ENCODE measurements at regions not wholly inside any gene's neighbourhood (a gene's known extent, or its start where the extent isn't known, plus 50 kb on each side); places are given as distances from the start of the nearest gene placed in this dataset.

DNA sequence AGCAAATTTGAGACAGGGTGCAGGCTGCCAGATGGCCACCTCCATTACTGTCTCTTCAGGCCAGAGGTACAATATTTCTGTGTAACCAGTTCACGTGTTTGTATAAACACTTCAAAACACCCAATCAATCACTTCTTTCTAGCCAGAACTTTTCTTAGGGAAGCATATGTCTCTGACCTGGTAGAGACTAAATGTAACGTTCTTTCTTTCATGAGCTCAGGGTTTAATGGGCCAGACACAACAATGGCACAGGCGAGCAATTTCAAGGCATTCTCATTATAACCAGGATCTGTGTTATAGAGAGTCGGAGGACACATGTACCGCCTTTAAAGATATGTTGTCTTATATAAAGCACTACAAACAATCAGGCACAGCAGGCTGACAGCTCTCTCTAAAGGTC is 1846.4 kb upstream of the PIK3C3 start:
- TF ChIP-seq POLR2A (IDR thresholded peaks at IDR 0.05) = no peak
- TF ChIP-seq, protein P1, sequence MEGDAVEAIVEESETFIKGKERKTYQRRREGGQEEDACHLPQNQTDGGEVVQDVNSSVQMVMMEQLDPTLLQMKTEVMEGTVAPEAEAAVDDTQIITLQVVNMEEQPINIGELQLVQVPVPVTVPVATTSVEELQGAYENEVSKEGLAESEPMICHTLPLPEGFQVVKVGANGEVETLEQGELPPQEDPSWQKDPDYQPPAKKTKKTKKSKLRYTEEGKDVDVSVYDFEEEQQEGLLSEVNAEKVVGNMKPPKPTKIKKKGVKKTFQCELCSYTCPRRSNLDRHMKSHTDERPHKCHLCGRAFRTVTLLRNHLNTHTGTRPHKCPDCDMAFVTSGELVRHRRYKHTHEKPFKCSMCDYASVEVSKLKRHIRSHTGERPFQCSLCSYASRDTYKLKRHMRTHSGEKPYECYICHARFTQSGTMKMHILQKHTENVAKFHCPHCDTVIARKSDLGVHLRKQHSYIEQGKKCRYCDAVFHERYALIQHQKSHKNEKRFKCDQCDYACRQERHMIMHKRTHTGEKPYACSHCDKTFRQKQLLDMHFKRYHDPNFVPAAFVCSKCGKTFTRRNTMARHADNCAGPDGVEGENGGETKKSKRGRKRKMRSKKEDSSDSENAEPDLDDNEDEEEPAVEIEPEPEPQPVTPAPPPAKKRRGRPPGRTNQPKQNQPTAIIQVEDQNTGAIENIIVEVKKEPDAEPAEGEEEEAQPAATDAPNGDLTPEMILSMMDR (IDR thresholded peaks at IDR 0.05) = no peak
- H3K9me3 ChIP-seq = no peaks in the 10 kb centered on the region
- no peaks in the 10 kb centered on the region for H3K4me1 ChIP-seq
- H3K4me3 ChIP-seq = no peak overlapping the region
- no peak for DNase-seq
- H3K27ac ChIP-seq = no peak overlapping the region
- no peaks in the 10 kb centered on the region for H3K27me3 ChIP-seq
- no peaks in the 10 kb centered on the region for H3K36me3 ChIP-seq

DNA sequence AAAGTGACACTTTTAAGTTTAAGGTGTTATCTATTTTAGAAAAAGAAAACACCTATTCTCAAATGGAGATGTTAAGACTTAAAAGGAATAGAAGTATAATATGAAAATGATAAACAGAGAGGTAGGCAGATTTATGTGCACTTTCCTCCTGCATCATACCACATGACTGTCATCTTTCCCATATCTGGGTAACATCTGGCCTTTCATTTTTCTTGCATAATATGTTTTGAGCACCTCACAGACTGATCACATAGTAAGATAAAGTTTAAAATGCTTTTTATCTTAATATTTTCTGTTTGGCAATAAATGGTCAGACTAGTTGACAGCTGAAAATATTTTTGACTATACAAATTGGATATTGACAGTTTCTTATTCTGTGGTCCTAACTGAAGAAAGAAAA is 1852.1 kb upstream of the PIK3C3 start:
- TF ChIP-seq POLR2A (IDR thresholded peaks at IDR 0.05) = no peak
- TF ChIP-seq, protein P1 (IDR thresholded peaks at IDR 0.05) = no peak
- Histone ChIP-seq H3K27me3 (no peaks in the 10 kb centered on the region), H3K9me3 (no peaks in the 10 kb centered on the region), H3K4me3 (no peak overlapping the region), H3K27ac (no peak overlapping the region), H3K4me1 (no peaks in the 10 kb centered on the region), H3K36me3 (no peaks in the 10 kb centered on the region)
- DNase-seq = no peak

DNA sequence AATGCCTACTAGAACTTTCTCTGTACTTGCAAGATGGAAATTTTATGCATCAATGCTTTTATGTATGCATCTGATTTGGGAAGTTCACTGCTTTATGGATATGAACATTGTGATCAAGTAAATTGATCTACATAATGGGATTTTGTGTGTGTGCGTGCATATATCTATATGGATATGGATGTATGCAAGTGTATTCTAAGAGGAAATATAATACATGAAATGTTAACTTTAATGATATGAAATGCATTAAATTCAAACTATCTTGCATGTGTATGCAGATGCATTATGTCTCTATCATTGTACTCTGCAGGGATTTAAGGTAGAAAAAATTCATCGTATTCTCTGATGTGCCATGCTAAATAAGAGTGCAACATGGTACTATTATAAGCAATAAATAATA is 1855.4 kb upstream of the PIK3C3 start:
- Histone ChIP-seq H3K9me3 (no peaks in the 10 kb centered on the region), H3K4me1 (no peaks in the 10 kb centered on the region), H3K27me3 (no peaks in the 10 kb centered on the region), H3K4me3 (no peak overlapping the region), H3K36me3 (no peaks in the 10 kb centered on the region), H3K27ac (no peak overlapping the region)
- no peak for DNase-seq
- TF ChIP-seq POLR2A (IDR thresholded peaks at IDR 0.05) = no peak
- TF ChIP-seq, protein P1 (IDR thresholded peaks at IDR 0.05) = no peak

DNA sequence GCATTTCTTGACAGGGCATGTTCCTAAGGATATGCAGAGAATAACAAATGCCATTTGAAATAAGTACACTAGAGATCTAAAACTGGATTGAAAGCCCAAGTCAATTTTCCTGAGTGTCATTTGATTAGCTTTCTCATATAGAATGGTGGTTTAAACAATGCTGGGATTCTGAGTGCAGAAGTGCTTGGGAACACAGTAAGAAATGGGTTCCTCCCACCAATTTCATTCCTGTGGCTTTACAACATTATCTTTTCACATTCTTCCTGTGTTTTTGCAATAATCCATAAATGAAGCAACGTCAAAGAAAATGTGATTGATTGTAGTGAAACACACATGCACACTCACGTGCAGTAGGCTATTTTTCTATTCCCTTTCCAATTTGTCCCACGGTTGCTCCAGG is 1858.4 kb upstream of the PIK3C3 start:
- Histone ChIP-seq H3K9me3 (no peaks in the 10 kb centered on the region), H3K36me3 (no peaks in the 10 kb centered on the region), H3K27ac (no peak overlapping the region), H3K4me3 (no peak overlapping the region), H3K4me1 (no peaks in the 10 kb centered on the region), H3K27me3 (no peaks in the 10 kb centered on the region)
- DNase-seq = no peak
- TF ChIP-seq, protein P1 (IDR thresholded peaks at IDR 0.05) = no peak
- no peak for TF ChIP-seq POLR2A (IDR thresholded peaks at IDR 0.05)

DNA sequence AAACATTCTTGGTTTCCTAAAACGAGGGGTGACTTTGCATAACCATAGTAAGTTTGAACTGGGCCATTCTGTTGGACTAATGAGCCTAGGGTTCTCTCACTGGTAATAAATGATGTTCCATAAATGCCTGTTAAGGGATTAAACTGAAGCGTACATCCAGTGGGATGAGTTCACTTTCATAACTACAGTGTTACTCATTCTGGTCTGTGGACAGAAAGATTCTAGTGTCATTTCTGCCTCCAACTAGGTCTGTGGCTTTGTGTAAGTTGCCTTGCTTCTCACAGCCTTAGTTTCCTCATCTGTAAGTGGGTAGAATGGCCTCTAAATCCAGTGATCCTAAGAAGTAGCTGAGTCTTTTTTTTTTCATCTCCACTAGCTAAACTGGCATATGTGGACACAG is 1860.6 kb upstream of the PIK3C3 start:
- H3K4me3 ChIP-seq = no peak overlapping the region
- no peaks in the 10 kb centered on the region for H3K9me3 ChIP-seq
- H3K4me1 ChIP-seq = no peaks in the 10 kb centered on the region
- no peak overlapping the region for H3K27ac ChIP-seq
- no peaks in the 10 kb centered on the region for H3K27me3 ChIP-seq
- no peaks in the 10 kb centered on the region for H3K36me3 ChIP-seq
- TF ChIP-seq, protein P1 (IDR thresholded peaks at IDR 0.05) = no peak
- no peak for TF ChIP-seq POLR2A (IDR thresholded peaks at IDR 0.05)
- DNase-seq = no peak

DNA sequence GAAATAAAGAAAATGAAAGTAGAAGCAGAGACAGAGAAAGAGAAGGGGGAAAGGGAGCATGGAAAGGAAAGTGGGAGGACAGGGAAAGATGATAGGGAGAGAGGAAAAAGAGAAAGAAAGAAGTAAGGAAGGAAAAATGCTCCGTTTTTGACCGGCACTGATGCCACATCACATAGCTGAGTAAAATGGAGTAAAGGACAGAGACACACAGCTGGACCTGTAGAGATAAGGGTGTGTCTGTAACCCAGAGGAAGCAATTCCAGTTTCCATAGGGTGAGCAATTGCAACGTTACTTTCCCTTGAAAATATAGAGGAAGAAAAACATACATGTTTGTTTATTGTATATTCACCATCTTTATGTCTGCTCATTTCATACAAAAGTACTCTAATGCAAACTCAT is 1866.9 kb upstream of the PIK3C3 start:
- H3K4me3 ChIP-seq = no peak overlapping the region
- no peak overlapping the region for H3K27ac ChIP-seq
- no peak for DNase-seq

More for the DNA sequence above, 1866.9 kb upstream of the PIK3C3 start:
- H3K9me3 ChIP-seq = no peaks in the 10 kb centered on the region
- H3K4me1 ChIP-seq = no peaks in the 10 kb centered on the region
- no peaks in the 10 kb centered on the region for H3K27me3 ChIP-seq
- no peak for TF ChIP-seq POLR2A (IDR thresholded peaks at IDR 0.05)
- TF ChIP-seq, protein P1 (IDR thresholded peaks at IDR 0.05) = no peak
- no peaks in the 10 kb centered on the region for H3K36me3 ChIP-seq

Data from Peyer's patch (tissue), 4 donors.